Kidney (tissue), 13 donors: ENCODE measurements at regions not wholly inside any gene's neighbourhood (a gene's known extent, or its start where the extent isn't known, plus 50 kb on each side); places are given as distances from the start of the nearest gene placed in this dataset.
"Not testable (repeated sequence)": the region's sequence is repeated elsewhere in the genome, so short reads cannot be mapped to it uniquely, and the experiment has no call there.

Experiments used
- DNase-seq, 5 donors: peaks; one replicate each; pipeline ENCODE4 v3.0.0-alpha.2; 2013 to 2020
- FAIRE-seq: peaks from 2 replicates; lab custom pipeline; 2012; peaks lifted over from hg19 to GRCh38; lab: Jason Lieb, UNC
- H3K27ac ChIP-seq, 2 donors: one replicate each; pipeline ENCODE4 v1.7.0; 2013; ENCODE audit warnings: low read depth in 2 of 2, low read length in 2 of 2, inconsistent platforms in 1 of 2
- H3K27me3 ChIP-seq: one replicate; pipeline ENCODE4 v1.7.1; 2013; ENCODE audit warnings: low read length, inconsistent platforms; ENCODE audit not compliant: control insufficient read depth, insufficient read depth
- H3K36me3 ChIP-seq, 3 donors: one replicate each; pipeline versions ENCODE4 v1.7.0 to v1.7.1; 2013; ENCODE audit warnings: low read length in 3 of 3, control low read depth in 1 of 3, inconsistent platforms in 1 of 3; ENCODE audit not compliant: insufficient read depth in 3 of 3, control insufficient read depth in 2 of 3
- H3K4me1 ChIP-seq, 3 donors: one replicate each; pipeline versions ENCODE4 v1.7.0 to v1.7.1; 2013; ENCODE audit warnings: low read length in 3 of 3, inconsistent platforms in 1 of 3, low read depth in 1 of 3; ENCODE audit not compliant: control insufficient read depth in 2 of 3, insufficient read depth in 2 of 3
- H3K4me3 ChIP-seq, 3 donors: one replicate each; pipeline versions ENCODE4 v1.7.0 to v1.8.1; 2013; ENCODE audit warnings: low read length in 3 of 3, control low read depth in 1 of 3, inconsistent platforms in 1 of 3
- H3K9ac ChIP-seq, 3 donors: one replicate each; pipeline versions ENCODE4 v1.7.0 to v1.7.1; 2013; ENCODE audit warnings: low read length in 3 of 3, control low read depth in 1 of 3, inconsistent platforms in 1 of 3
- H3K9me3 ChIP-seq, 3 donors: one replicate each; pipeline versions ENCODE4 v1.7.0 to v1.7.1; 2013; ENCODE audit warnings: low read length in 3 of 3, control low read depth in 1 of 3, inconsistent platforms in 1 of 3; ENCODE audit not compliant: control insufficient read depth in 2 of 3, insufficient read depth in 1 of 3
- CTCF ChIP-seq: IDR thresholded peaks from 3 replicates; pipeline ENCODE4 v1.5.1; 2012; ENCODE audit warnings: mild to moderate bottlenecking, moderate library complexity, borderline replicate concordance; ENCODE audit not compliant: insufficient read depth; ENCODE audit errors: extremely low read depth
- intact Hi-C: fragments of 100-400 bp; cut with DNase I; formaldehyde crosslinking; loops from one replicate; pipeline ENCODE4 v1.11.1; 2022
- donor health status: control.
- donor health status: control.
- donor health status: control.
- donor health status: control.
- donor health status: control.
- donor health status: DM: yes; HTN: yes; CAD: no.
- donor health status: Normal renal cell carcinoma (clear cell type).

GRCh38 chr7:125279961-125280360, 350.3 kb upstream of the POT1 start:
- no peaks in the 10 kb centered on the region for H3K36me3 ChIP-seq
- TF ChIP-seq CTCF, result no peak
- no peaks in the 10 kb centered on the region for H3K9me3 ChIP-seq
- H3K4me1 ChIP-seq, result no peaks in the 10 kb centered on the region
- intact Hi-C loops, result no loop called here
- no peak overlapping the region for H3K27ac ChIP-seq
- FAIRE-seq (no peak), DNase-seq (no peak)
- H3K9ac ChIP-seq, result no peak overlapping the region
- H3K4me3 ChIP-seq, result no peak overlapping the region
- H3K27me3 ChIP-seq, result no peaks in the 10 kb centered on the region

- intact Hi-C loops, result no loop called here
- no peaks in the 10 kb centered on the region for H3K4me1 ChIP-seq
- no peaks in the 10 kb centered on the region for H3K27me3 ChIP-seq
- no peak for TF ChIP-seq CTCF
- no peak for FAIRE-seq
- DNase-seq, result no peak
- H3K9ac ChIP-seq, result no peak overlapping the region
- H3K9me3 ChIP-seq, result no peaks in the 10 kb centered on the region
- H3K36me3 ChIP-seq, result no peaks in the 10 kb centered on the region
- H3K27ac ChIP-seq, result no peak overlapping the region
- no peak overlapping the region for H3K4me3 ChIP-seq
Measured at GRCh38 chr7:125278318-125278717, 348.7 kb upstream of the POT1 start.

GRCh38 chr7:125274742-125275141, 345.1 kb upstream of the POT1 start:
- intact Hi-C loops, H3K4me1 ChIP-seq, DNase-seq, H3K36me3 ChIP-seq, H3K27me3 ChIP-seq, FAIRE-seq, H3K4me3 ChIP-seq, H3K9ac ChIP-seq, H3K27ac ChIP-seq, H3K9me3 ChIP-seq: not testable (repeated sequence)

- H3K36me3 ChIP-seq, H3K4me3 ChIP-seq, H3K27me3 ChIP-seq, DNase-seq, H3K9ac ChIP-seq, H3K27ac ChIP-seq, H3K4me1 ChIP-seq, FAIRE-seq, H3K9me3 ChIP-seq, intact Hi-C loops: not testable (repeated sequence)
Measured at GRCh38 chr7:125264174-125264856, 334.7 kb upstream of the POT1 start.

GRCh38 chr7:125258876-125259417, 329.3 kb upstream of the POT1 start:
- H3K27ac ChIP-seq, H3K36me3 ChIP-seq, DNase-seq, H3K4me3 ChIP-seq, H3K4me1 ChIP-seq, H3K27me3 ChIP-seq, FAIRE-seq, intact Hi-C loops, H3K9me3 ChIP-seq, H3K9ac ChIP-seq: not testable (repeated sequence)
